ENCODE measurements at regions not wholly inside any gene's neighbourhood (a gene's known extent, or its start where the extent isn't known, plus 50 kb on each side); places are given as distances from the start of the nearest gene placed in this dataset.

DNA sequence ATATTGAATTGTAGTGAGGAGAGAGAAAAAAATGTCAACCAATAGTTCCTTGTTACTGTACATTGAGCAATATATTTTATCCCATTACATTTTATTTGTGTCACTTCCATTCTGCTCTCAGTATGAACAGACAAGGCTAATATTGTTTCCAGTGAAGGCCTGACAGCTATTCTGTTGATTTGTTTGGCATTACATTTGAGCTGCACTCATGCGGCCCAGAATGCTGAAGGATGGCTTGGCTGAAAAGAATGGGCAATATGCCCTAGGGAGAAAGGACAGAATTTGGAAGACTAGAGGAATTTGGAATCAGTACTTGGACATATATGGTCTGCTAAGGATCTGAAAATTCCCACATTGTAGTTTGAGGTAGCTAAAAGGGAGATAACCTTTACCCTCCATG is 1294.4 kb downstream of the CDH8 start:
- TF ChIP-seq, protein P1, sequence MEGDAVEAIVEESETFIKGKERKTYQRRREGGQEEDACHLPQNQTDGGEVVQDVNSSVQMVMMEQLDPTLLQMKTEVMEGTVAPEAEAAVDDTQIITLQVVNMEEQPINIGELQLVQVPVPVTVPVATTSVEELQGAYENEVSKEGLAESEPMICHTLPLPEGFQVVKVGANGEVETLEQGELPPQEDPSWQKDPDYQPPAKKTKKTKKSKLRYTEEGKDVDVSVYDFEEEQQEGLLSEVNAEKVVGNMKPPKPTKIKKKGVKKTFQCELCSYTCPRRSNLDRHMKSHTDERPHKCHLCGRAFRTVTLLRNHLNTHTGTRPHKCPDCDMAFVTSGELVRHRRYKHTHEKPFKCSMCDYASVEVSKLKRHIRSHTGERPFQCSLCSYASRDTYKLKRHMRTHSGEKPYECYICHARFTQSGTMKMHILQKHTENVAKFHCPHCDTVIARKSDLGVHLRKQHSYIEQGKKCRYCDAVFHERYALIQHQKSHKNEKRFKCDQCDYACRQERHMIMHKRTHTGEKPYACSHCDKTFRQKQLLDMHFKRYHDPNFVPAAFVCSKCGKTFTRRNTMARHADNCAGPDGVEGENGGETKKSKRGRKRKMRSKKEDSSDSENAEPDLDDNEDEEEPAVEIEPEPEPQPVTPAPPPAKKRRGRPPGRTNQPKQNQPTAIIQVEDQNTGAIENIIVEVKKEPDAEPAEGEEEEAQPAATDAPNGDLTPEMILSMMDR (IDR thresholded peaks at IDR 0.05; ENCODE audit: low read length), result no peak
- TF ChIP-seq EZH2phosphoT487 (IDR thresholded peaks at IDR 0.05; ENCODE audit: low read length) (no peak), EZH2 (optimal IDR thresholded peaks at IDR 0.05; ENCODE audit: low read depth, low read length) (no peak)

DNA sequence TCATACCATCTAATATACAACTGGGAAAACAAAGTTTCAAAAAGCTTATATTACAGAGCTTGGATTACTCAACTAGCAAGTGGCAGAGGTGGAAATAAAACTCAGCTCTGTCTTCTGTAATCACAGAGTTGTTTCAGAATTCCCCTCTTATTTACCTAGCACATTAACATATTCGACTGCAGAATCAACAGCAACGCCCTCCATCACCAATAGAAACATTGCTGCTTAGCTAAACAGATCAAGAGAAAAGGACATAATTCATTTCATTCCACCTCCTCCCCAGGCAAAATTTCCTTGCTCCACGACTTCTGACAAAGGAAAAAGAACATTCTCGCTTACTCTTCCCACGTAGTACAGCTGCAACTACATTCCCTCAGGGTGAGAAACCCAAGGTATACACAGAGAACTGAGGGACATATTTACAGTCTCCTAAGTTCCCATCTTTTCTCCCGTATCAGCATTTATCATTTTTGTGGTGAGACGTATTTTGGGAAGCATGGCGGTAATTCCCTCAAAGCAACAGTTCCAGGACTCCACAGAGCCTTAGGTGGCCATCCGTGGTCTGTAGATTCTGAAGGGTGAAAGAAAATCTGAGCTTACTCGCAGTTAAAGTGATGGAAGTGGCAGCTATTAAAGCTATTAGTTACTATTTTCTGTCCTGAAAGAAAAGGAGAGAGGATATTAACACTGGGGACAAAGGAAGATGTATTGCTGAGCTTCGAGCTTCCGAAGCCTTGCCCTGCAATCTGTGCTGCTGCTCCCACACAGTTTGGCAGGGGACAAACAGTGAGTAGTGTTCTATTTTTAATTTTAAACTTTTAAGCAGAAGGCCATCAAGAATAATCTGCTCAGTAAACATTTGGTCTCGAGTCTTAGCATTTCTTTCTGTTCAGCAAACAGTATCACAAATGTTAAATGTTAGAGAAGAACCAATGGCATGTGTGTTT is 1296.2 kb downstream of the CDH8 start:
- Histone ChIP-seq H3F3A (ENCODE audit: insufficient read depth, low read length) (no peaks in the 10 kb centered on the region), H3K4me1 (ENCODE audit: low read length) (no peaks in the 10 kb centered on the region), H2AFZ (ENCODE audit: low read length) (no peak overlapping the region), H3K36me3 (replicated peaks; ENCODE audit: insufficient read depth, low read length) (no peaks in the 10 kb centered on the region), H3K4me3 (ENCODE audit: low read length) (no peak overlapping the region), H3K27me3 (replicated peaks; ENCODE audit: insufficient read depth, low read length) (no peaks in the 10 kb centered on the region), H3K27ac (ENCODE audit: low read length) (no peak overlapping the region), H3K9me3 (replicated peaks; ENCODE audit: insufficient read depth, low read length) (no peaks in the 10 kb centered on the region), H3K9ac (ENCODE audit: low read length) (no peak overlapping the region), H4K20me1 (ENCODE audit: insufficient read depth, low read length) (no peaks in the 10 kb centered on the region), H3K9me2 (replicated peaks; ENCODE audit: insufficient read depth, low read length) (no peaks in the 10 kb centered on the region), H3K4me2 (ENCODE audit: low read depth, low read length) (no peak overlapping the region), H3K79me2 (ENCODE audit: low read length) (no peaks in the 10 kb centered on the region)
- TF ChIP-seq EZH2phosphoT487 (IDR thresholded peaks at IDR 0.05; ENCODE audit: low read length) (no peak), EZH2 (optimal IDR thresholded peaks at IDR 0.05; ENCODE audit: low read depth, low read length) (no peak)
- TF ChIP-seq, protein P1 (IDR thresholded peaks at IDR 0.05; ENCODE audit: low read length), result no peak
- DNase-seq, result no peak

More for the DNA sequence above, 1294.4 kb downstream of the CDH8 start:
- H3K27me3 ChIP-seq (replicated peaks; ENCODE audit: insufficient read depth, low read length), result no peaks in the 10 kb centered on the region
- H2AFZ ChIP-seq (ENCODE audit: low read length), result no peak overlapping the region
- H3K9ac ChIP-seq (ENCODE audit: low read length), result no peak overlapping the region
- H3K4me3 ChIP-seq (ENCODE audit: low read length), result no peak overlapping the region
- H3K4me1 ChIP-seq (ENCODE audit: low read length), result no peaks in the 10 kb centered on the region
- DNase-seq, result no peak
- no peaks in the 10 kb centered on the region for H3K9me3 ChIP-seq (replicated peaks; ENCODE audit: insufficient read depth, low read length)
- no peaks in the 10 kb centered on the region for H3K9me2 ChIP-seq (replicated peaks; ENCODE audit: insufficient read depth, low read length)
- H3K36me3 ChIP-seq (replicated peaks; ENCODE audit: insufficient read depth, low read length), result no peaks in the 10 kb centered on the region
- H3K4me2 ChIP-seq (ENCODE audit: low read depth, low read length), result no peak overlapping the region
- H3K27ac ChIP-seq (ENCODE audit: low read length), result no peak overlapping the region
- no peaks in the 10 kb centered on the region for H4K20me1 ChIP-seq (ENCODE audit: insufficient read depth, low read length)
- H3K79me2 ChIP-seq (ENCODE audit: low read length), result no peaks in the 10 kb centered on the region
- H3F3A ChIP-seq (ENCODE audit: insufficient read depth, low read length), result no peaks in the 10 kb centered on the region

DNA sequence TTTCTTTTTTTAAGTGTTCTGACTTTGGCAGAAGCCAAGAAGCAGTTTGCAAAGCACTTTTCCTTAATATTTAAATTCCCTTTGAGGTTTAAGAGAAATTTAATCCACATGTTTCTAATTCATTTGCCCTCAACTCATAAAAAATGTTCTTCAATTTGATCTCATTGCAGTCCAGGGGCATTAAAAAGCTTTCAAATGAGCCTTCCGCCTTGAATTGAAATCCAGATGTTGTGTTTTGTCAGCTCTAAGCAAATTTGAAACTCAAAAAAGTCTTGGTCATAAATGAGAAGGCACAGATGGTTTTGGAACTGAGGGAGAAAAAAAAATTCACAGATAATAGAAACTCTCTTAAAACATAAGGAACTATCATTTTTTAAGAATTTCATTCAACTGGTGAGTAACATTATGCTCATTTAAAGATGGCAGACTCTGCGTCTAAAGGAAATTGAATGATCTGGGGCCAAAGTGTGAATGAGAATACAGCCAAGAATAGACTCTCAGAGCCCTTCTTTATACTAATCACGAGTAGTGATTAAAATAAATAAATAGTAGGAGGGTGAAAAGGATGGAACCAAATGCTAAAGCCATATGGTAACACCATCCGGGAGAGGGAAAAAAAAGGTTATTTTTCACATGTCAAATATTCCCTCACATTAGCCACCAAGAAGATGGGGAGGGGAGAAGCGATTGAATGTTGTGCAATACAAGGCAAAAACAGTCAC is 1304.7 kb downstream of the CDH8 start:
- no peaks in the 10 kb centered on the region for H3K9me3 ChIP-seq (replicated peaks; ENCODE audit: insufficient read depth, low read length)
- H4K20me1 ChIP-seq (ENCODE audit: insufficient read depth, low read length), result no peaks in the 10 kb centered on the region
- H3K4me2 ChIP-seq (ENCODE audit: low read depth, low read length), result no peak overlapping the region
- no peak for DNase-seq
- no peak overlapping the region for H3K27ac ChIP-seq (ENCODE audit: low read length)
- H3F3A ChIP-seq (ENCODE audit: insufficient read depth, low read length), result no peaks in the 10 kb centered on the region
- H3K79me2 ChIP-seq (ENCODE audit: low read length), result no peaks in the 10 kb centered on the region
- no peak overlapping the region for H3K9ac ChIP-seq (ENCODE audit: low read length)
- no peaks in the 10 kb centered on the region for H3K36me3 ChIP-seq (replicated peaks; ENCODE audit: insufficient read depth, low read length)
- H2AFZ ChIP-seq (ENCODE audit: low read length), result no peak overlapping the region
- peaks cover 8% of the 10 kb centered on the region for H3K4me1 ChIP-seq (ENCODE audit: low read length)
- H3K9me2 ChIP-seq (replicated peaks; ENCODE audit: insufficient read depth, low read length), result no peaks in the 10 kb centered on the region
- no peak overlapping the region for H3K4me3 ChIP-seq (ENCODE audit: low read length)
- no peaks in the 10 kb centered on the region for H3K27me3 ChIP-seq (replicated peaks; ENCODE audit: insufficient read depth, low read length)
- TF ChIP-seq EZH2phosphoT487 (IDR thresholded peaks at IDR 0.05; ENCODE audit: low read length), result no peak
- TF ChIP-seq EZH2 (optimal IDR thresholded peaks at IDR 0.05; ENCODE audit: low read depth, low read length), result no peak
- TF ChIP-seq, protein P1 (IDR thresholded peaks at IDR 0.05; ENCODE audit: low read length), result no peak
